ENCODE measurements at regions not wholly inside any gene's neighbourhood (a gene's known extent, or its start where the extent isn't known, plus 50 kb on each side); places are given as distances from the start of the nearest gene placed in this dataset.

GRCh38 chr5:145437627-145438026 lies 397.5 kb downstream of the PRELID2 start:
- no peak for TF ChIP-seq CTCF (IDR thresholded peaks at IDR 0.05; ENCODE audit: insufficient read depth, low read depth, low read length)
- no peak for TF ChIP-seq EZH2 (IDR thresholded peaks at IDR 0.05; ENCODE audit: insufficient read depth, low read length)

All from astrocyte (in vitro differentiated cells and primary cell).